GM18867 (cell line): ENCODE measurements at regions not wholly inside any gene's neighbourhood (a gene's known extent, or its start where the extent isn't known, plus 50 kb on each side); places are given as distances from the start of the nearest gene placed in this dataset.
A peak's percentile ranks its signal among the peaks of the same experiment; 100 is the strongest.
"Not testable (repeated sequence)": the region's sequence is repeated elsewhere in the genome, so short reads cannot be mapped to it uniquely, and the experiment has no call there.

Experiments
- ATAC-seq: cut with Tn5 transposase; IDR thresholded peaks from one replicate; pipeline ENCODE4 v1.9.1; 2021; ENCODE audit warnings: mild to moderate bottlenecking, moderate library complexity; ENCODE audit not compliant: unreplicated experiment

GRCh38 chr4:126604268-126604867, 1028.4 kb upstream of the INTU start:
- peak; percentile 84 for ATAC-seq

GRCh38 chr4:126610933-126611332, 1021.8 kb upstream of the INTU start:
- no peak for ATAC-seq

DNA sequence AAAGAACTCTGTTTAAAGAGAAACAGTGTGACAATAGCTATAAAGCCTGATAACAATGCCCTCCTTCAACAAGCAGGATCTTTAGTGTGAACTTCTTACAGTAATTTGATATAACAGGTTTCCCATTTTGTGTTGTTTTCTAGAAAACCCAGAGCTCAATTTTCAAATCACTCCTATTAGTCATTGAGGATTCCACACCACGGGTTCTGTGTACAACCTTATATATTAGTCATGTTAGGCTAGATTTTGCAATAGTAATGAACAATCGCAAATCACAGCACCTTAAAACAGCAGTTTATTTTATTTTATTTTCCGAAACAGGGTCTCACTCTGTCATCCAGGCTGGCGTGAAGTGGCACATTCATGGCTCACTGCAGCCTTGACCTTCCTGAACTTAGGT, 1020.9 kb upstream of the INTU start:
- no peak for ATAC-seq

- no peak for ATAC-seq
Observed at GRCh38 chr4:126614356-126614855, 1018.4 kb upstream of the INTU start.

DNA sequence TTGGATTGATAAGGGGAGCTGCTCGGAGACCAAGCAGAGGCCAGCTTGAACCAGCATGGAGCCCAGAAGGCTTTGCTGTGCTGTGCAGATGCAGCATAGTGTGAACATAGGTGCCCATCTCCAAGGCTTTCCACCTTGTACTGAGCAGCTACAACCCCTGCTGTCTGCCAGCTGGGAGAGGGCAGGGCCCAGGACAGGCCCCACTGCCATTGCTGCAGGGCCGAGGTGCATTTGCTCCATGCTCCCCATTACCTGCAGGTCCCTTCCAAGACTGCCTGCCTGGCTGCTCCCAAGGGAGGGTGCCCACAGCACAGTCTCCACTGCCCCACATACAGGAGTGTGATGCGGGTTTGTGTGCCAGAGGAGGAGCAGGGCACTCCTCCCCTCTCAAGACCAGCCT, 1016.0 kb upstream of the INTU start:
- no peak for ATAC-seq

GRCh38 chr4:126627255-126627654, 1005.5 kb upstream of the INTU start:
- no peak for ATAC-seq

DNA sequence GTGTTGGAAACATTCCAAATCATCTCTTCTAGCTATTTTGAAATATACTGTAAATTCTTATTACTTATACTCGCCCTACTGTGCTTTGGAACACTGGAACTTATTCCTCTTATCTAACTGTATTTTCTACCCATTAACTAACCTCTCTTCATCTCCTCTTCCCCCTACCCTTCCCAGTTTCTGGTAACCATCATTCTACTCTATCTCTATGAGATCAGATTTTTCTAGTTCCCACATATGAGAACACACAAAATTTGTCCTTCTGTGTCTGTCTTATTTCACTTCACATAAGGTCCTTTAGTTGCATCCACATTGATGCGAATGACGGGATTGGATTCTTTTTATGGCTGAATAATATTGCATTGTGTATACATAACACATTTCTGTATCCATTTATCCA, 1003.8 kb upstream of the INTU start:
- ATAC-seq = no peak

GRCh38 chr4:126630230-126630629, 1002.5 kb upstream of the INTU start:
- no peak for ATAC-seq

DNA sequence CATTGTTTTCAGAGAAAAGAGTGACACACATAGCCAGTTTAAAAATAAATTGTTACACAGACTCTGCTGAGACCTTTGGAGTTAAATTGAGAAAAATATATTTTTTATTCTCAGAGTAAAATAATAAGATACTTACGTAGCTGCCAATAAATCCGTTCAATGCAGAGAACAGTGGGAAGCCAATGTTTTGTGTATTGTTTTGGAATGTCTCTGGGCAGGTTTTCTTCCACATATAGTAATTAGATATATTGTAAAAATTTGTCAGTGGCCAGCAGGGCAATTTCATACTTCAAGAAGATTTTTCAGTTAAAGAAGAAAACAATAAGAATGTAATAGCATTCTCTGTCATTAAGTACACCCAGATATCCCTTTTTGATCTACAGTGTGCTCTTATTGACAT, 999.5 kb upstream of the INTU start:
- ATAC-seq = no peak

DNA sequence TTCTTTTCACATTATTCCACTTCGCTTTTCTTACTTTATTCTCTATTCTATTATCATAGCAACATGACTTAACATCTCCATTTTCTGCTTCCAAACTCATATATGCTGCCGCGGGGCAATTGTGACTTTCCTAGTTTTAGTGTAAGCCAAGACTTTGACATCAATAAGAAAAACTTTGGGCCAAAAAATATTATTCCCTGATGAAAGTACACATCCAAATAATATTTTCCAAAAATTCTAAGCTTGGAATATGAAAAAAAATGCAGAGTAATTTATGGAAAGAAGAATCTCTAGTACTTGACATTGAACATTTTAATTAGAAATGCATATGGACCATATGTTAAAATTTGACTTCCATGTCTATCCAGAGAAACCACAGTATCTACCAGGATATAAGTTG, 995.1 kb upstream of the INTU start:
- ATAC-seq = no peak

- ATAC-seq = no peak
Observed at GRCh38 chr4:126647320-126647719, 985.4 kb upstream of the INTU start.

DNA sequence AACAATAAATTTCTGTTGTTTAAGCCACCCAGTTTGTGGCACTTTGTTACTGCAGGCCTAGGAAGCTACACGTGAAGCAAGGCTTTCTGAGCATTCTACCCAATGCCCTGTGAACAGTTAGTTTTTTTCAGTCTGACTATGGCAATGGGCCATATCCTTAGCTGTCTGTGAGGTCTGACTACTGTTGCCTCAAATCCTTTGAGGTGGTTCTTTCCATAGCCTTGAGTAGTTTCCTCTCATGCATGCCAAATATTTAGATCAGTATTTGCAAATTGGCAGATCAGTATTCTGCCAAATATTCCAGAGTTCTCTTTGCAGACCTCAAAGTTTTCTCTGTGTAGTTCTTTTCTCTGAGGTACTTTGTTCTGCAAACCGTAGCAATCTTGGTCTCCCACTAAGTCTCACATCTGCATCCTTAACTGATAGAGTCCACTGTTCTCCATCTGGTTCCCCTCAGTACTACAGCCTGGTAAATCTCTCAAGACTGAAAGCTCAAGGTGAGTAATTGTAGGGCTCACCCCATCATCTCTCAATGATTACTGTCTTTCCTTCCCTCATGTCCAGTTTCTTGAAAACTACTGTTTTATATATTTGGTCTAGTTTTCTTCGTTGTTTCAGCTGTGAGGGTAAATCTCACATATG, 984.9 kb upstream of the INTU start:
- ATAC-seq = no peak

- no peak for ATAC-seq
Observed at GRCh38 chr4:126658411-126658810, 974.3 kb upstream of the INTU start.

GRCh38 chr4:126661194-126661593, 971.6 kb upstream of the INTU start:
- ATAC-seq = no peak

DNA sequence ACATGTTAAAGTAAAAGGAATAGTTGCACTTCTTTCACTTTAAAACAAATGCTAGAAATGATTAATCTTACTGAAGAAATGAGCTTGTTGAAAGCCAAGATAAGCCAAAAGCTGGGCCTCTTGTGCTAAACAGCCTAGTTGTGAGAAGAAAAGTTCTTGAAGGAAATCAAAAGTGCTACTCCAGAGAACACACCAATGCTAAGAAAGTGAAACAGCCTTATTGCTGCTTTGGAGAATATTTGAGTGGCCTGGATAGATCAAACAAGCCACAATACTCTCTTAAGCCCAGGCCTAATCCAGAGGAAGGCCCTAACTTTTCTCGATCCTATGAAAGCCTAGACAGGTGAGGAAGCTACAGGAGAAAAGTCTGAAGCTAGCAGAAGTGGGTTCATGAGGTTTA, 967.9 kb upstream of the INTU start:
- no peak for ATAC-seq

- not testable (repeated sequence) for ATAC-seq
Observed at GRCh38 chr4:126670038-126670437, 962.7 kb upstream of the INTU start.

GRCh38 chr4:126678618-126679017, 954.1 kb upstream of the INTU start:
- no peak for ATAC-seq

DNA sequence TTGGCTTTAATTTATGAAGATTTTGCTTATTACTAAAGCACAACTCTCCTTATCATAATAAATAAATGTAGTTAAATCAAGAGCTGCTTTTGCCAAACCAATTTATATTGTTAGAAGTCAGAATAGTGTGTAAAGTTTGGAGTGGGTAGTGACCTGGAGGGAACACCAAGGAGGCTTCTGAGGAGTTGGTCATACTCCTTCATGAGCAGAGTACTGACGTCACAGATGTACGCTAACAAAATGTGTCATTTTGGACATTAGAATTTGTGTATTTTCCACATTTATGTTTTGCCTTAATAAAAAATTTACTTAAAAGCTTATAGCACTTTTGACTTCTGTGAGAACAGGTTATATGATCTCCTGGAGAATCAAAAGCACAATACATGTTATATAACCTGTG, 953.5 kb upstream of the INTU start:
- no peak for ATAC-seq

DNA sequence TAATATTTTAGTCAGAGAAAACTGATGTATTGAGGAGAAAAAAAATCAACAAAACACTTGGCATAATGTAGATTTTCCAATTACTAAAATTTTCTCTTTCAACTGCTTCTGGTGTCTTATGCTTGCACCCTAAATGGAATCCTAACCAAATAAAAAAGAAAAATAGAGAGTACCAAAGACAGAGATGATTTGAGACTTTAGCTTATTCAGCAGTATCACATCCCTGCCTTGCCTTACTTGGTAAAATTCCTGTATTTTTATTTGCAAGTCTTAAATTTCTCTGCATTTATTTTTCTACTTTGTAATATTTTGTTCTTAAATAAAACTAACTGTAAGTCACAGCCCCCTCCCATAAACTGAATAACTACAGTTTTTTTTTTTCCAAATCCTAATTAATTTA, 950.5 kb upstream of the INTU start:
- no peak for ATAC-seq

GRCh38 chr4:126686491-126686890, 946.3 kb upstream of the INTU start:
- ATAC-seq = no peak

- no peak for ATAC-seq
Observed at GRCh38 chr4:126687655-126688358, 945.0 kb upstream of the INTU start.

DNA sequence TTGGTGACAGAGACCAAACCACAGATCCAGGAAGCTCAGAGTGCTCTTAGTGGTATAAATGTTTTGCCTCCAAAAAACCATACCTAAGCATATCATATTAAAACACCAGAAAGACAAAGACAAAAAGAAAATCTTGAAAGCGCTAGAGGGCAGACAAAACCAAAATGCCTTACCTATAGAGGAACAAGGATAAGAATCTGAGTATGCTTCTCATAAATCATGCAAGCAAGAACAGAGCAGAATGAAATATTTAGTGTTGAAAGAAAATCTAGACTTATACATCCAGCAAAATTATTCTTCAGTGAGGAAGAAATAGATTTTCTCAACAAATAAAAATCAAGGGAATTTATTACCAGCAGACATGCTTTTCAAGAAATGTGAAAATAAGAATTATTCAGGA, 941.0 kb upstream of the INTU start:
- ATAC-seq = no peak
